IMR-90 (cell line): ENCODE measurements at regions not wholly inside any gene's neighbourhood (a gene's known extent, or its start where the extent isn't known, plus 50 kb on each side); places are given as distances from the start of the nearest gene placed in this dataset.

Experiments
- ATAC-seq: fragments of 200-7000 bp; cut with Tn5 transposase; 2 replicates; pipeline ENCODE4 v1.9.1; 2020; ENCODE audit warnings: low read depth, mild to moderate bottlenecking, moderate library complexity
- BruUV-seq: library from RNA; stranded (reverse); fragments of 400-500 nt; replicated peaks from 2 replicates; lab custom pipeline; 2021; lab: Mats Ljungman, UMichigan
- CTCF ChIA-PET: fragments of 300-600 bp; formaldehyde crosslinking; extraction: SDS; loops from one replicate; lab custom pipeline; 2021; ENCODE audit warnings: antibody characterized with exemption; lab: Yijun Ruan, JAX
- POLR2A ChIA-PET: fragments of 300-600 bp; sonication (Branson Sonifier 250); formaldehyde crosslinking; loops from one replicate; lab custom pipeline; 2022; ENCODE audit warnings: antibody characterized with exemption; ENCODE audit not compliant: unreplicated experiment; lab: Charles Lee
- DNase-seq: peaks from one replicate; pipeline ENCODE4 v3.0.0; 2013
- H2AFZ ChIP-seq: replicated peaks from 2 replicates; pipeline ENCODE3; 2013; ENCODE audit warnings: low read length, mild to moderate bottlenecking; ENCODE audit not compliant: poor library complexity
- H2AK5ac ChIP-seq: 2 replicates; pipeline ENCODE4 v1.6.1; 2013; ENCODE audit warnings: low read depth, low read length, inconsistent platforms
- H2AK9ac ChIP-seq: replicated peaks from 2 replicates; pipeline ENCODE3; 2013; ENCODE audit warnings: mild to moderate bottlenecking, low read depth, low read length, moderate library complexity; ENCODE audit not compliant: poor library complexity
- H2BK120ac ChIP-seq: 2 replicates; pipeline ENCODE4 v1.6.1; 2013; ENCODE audit warnings: low read depth, low read length, inconsistent platforms
- H2BK15ac ChIP-seq: 3 replicates; pipeline ENCODE4 v1.6.1; 2013; ENCODE audit warnings: low read depth, low read length, inconsistent platforms
- H2BK20ac ChIP-seq: 2 replicates; pipeline ENCODE4 v1.6.1; 2013; ENCODE audit warnings: low read depth, mild to moderate bottlenecking, inconsistent platforms, low read length, moderate library complexity
- H2BK5ac ChIP-seq: 2 replicates; pipeline ENCODE4 v1.6.1; 2013; ENCODE audit warnings: mild to moderate bottlenecking, low read depth, low read length, inconsistent platforms; ENCODE audit not compliant: poor library complexity, severe bottlenecking
- H3K14ac ChIP-seq: replicated peaks from 2 replicates; pipeline ENCODE4 v1.6.1; 2013; ENCODE audit warnings: low read depth, low read length, inconsistent platforms
- H3K18ac ChIP-seq: 2 replicates; pipeline ENCODE4 v1.6.1; 2013; ENCODE audit warnings: low read depth, low read length, control low read depth
- H3K23ac ChIP-seq: 2 replicates; pipeline ENCODE4 v1.6.1; 2013; ENCODE audit warnings: low read depth, low read length, inconsistent platforms
- H3K27ac ChIP-seq: 2 replicates; pipeline ENCODE4 v1.5.1; 2013; ENCODE audit warnings: mild to moderate bottlenecking, control low read depth, low read length; ENCODE audit not compliant: insufficient read depth
- H3K27me3 ChIP-seq: 2 replicates; pipeline ENCODE4 v1.6.1; 2013; ENCODE audit warnings: low read length; ENCODE audit not compliant: control insufficient read depth, insufficient read depth
- H3K36me3 ChIP-seq: 2 replicates; pipeline ENCODE4 v1.6.1; 2013; ENCODE audit warnings: low read length, mixed read lengths; ENCODE audit not compliant: control insufficient read depth, insufficient read depth
- H3K4ac ChIP-seq: 2 replicates; pipeline ENCODE4 v1.6.1; 2013; ENCODE audit warnings: low read depth, low read length, inconsistent platforms
- H3K4me1 ChIP-seq: 2 replicates; pipeline ENCODE4 v1.6.1; 2013; ENCODE audit warnings: low read length, mixed read lengths; ENCODE audit not compliant: control insufficient read depth, insufficient read depth
- H3K4me2 ChIP-seq: 2 replicates; pipeline ENCODE4 v1.6.1; 2013; ENCODE audit warnings: low read depth, mild to moderate bottlenecking, control low read depth, low read length, moderate library complexity
- H3K4me3 ChIP-seq: 2 replicates; pipeline ENCODE4 v1.5.1; 2013; ENCODE audit warnings: low read depth, mild to moderate bottlenecking, control low read depth, low read length, moderate library complexity; ENCODE audit not compliant: insufficient read depth
- H3K56ac ChIP-seq: 2 replicates; pipeline ENCODE4 v1.6.1; 2013; ENCODE audit warnings: low read length, inconsistent platforms; ENCODE audit not compliant: insufficient read depth; ENCODE audit errors: extremely low read depth
- H3K79me1 ChIP-seq, 2 experiments: 2 replicates each; pipeline ENCODE4 v1.6.1; 2013; ENCODE audit warnings: low read length in 2 of 2, inconsistent platforms in 1 of 2, low read depth in 1 of 2
- H3K9ac ChIP-seq: 2 replicates; pipeline ENCODE4 v1.6.1; 2013; ENCODE audit warnings: low read depth, low read length, control low read depth
- H3K9me1 ChIP-seq: 2 replicates; pipeline ENCODE4 v1.6.1; 2013; ENCODE audit warnings: low read length, inconsistent platforms; ENCODE audit not compliant: insufficient read depth
- H3K9me3 ChIP-seq: 2 replicates; pipeline ENCODE4 v1.6.1; 2013; ENCODE audit warnings: low read length; ENCODE audit not compliant: control insufficient read depth, insufficient read depth
- H4K20me1 ChIP-seq: 2 replicates; pipeline ENCODE4 v1.6.1; 2013; ENCODE audit warnings: low read length, inconsistent platforms; ENCODE audit not compliant: insufficient read depth
- H4K5ac ChIP-seq: 2 replicates; pipeline ENCODE4 v1.6.1; 2013; ENCODE audit warnings: mild to moderate bottlenecking, low read depth, low read length, control low read depth
- H4K8ac ChIP-seq, 2 experiments: 2 replicates each; pipeline ENCODE4 v1.6.1; 2013; ENCODE audit warnings: low read depth in 2 of 2, low read length in 2 of 2, control low read depth in 1 of 2, inconsistent platforms in 1 of 2
- H4K91ac ChIP-seq: 2 replicates; pipeline ENCODE4 v1.6.1; 2013; ENCODE audit warnings: low read depth, low read length, inconsistent platforms; ENCODE audit not compliant: insufficient read depth
- BHLHE40 ChIP-seq: fragments of 150-350 bp; IDR thresholded peaks from 2 replicates; pipeline ENCODE4 v1.6.1; 2016; ENCODE audit warnings: mild to moderate bottlenecking, low read depth, low read length
- CEBPB ChIP-seq: IDR thresholded peaks from 2 replicates; pipeline ENCODE4 v1.6.1; 2012; ENCODE audit warnings: low read depth, low read length, improper control_type of control experiment
- CHD1 ChIP-seq: IDR thresholded peaks from 2 replicates; pipeline ENCODE4 v1.6.1; 2012; ENCODE audit warnings: low read depth, low read length, improper control_type of control experiment
- CTCF ChIP-seq: conservative IDR thresholded peaks from 2 replicates; pipeline ENCODE4 v1.5.1; 2012; ENCODE audit warnings: mild to moderate bottlenecking, low read depth, low read length, improper control_type of control experiment
- ELK1 ChIP-seq: fragments of 150-350 bp; IDR thresholded peaks from 2 replicates; pipeline ENCODE4 v1.6.1; 2016; ENCODE audit warnings: low read depth, mild to moderate bottlenecking, low read length, moderate library complexity, borderline replicate concordance
- FOS ChIP-seq: fragments of 150-350 bp; IDR thresholded peaks from 2 replicates; pipeline ENCODE4 v1.6.1; 2016; ENCODE audit warnings: low read depth, low read length
- MAFK ChIP-seq: IDR thresholded peaks from 2 replicates; pipeline ENCODE4 v1.6.1; 2012; ENCODE audit warnings: low read depth, low read length, improper control_type of control experiment
- MAZ ChIP-seq: IDR thresholded peaks from 2 replicates; pipeline ENCODE4 v1.6.1; 2012; ENCODE audit warnings: low read depth, mild to moderate bottlenecking, low read length, improper control_type of control experiment, moderate library complexity, borderline replicate concordance
- MXI1 ChIP-seq: IDR thresholded peaks from 2 replicates; pipeline ENCODE4 v1.6.1; 2012; ENCODE audit warnings: low read depth, mild to moderate bottlenecking, low read length, moderate library complexity, borderline replicate concordance
- NFE2L2 ChIP-seq: fragments of 150-350 bp; IDR thresholded peaks from 2 replicates; pipeline ENCODE4 v1.6.1; 2016; ENCODE audit warnings: low read depth, mild to moderate bottlenecking, low read length
- POLR2A ChIP-seq: IDR thresholded peaks from 2 replicates; pipeline ENCODE4 v1.6.1; 2012; ENCODE audit warnings: mild to moderate bottlenecking, low read depth, low read length
- RAD21 ChIP-seq: IDR thresholded peaks from 2 replicates; pipeline ENCODE4 v1.6.1; 2012; ENCODE audit warnings: low read length, improper control_type of control experiment
- RCOR1 ChIP-seq: IDR thresholded peaks from 2 replicates; pipeline ENCODE4 v1.6.1; 2012; ENCODE audit warnings: mild to moderate bottlenecking, low read length, improper control_type of control experiment; ENCODE audit not compliant: insufficient replicate concordance
- RFX5 ChIP-seq: IDR thresholded peaks from 2 replicates; pipeline ENCODE4 v1.8.0; 2012; ENCODE audit warnings: low read depth, mild to moderate bottlenecking, low read length, moderate library complexity
- SMC3 ChIP-seq: fragments of 150-350 bp; IDR thresholded peaks from 2 replicates; pipeline ENCODE4 v1.6.1; 2016; ENCODE audit warnings: low read depth, mild to moderate bottlenecking, antibody characterized with exemption, low read length, moderate library complexity
- USF2 ChIP-seq: fragments of 150-350 bp; IDR thresholded peaks from 2 replicates; pipeline ENCODE4 v1.6.1; 2017; ENCODE audit warnings: mild to moderate bottlenecking, antibody characterized with exemption, low read length, low read depth
- WGBS, 2 experiments: methylation state at CpG; one replicate each; pipeline versions ENCODE4 v1.1.5 to v1.1.7; 2013; ENCODE audit warnings: missing lambda C conversion rate in 2 of 2; ENCODE audit not compliant: insufficient read length in 1 of 2; ENCODE audit errors: extremely low coverage in 2 of 2; 5-methylcytosine and 5-hydroxymethylcytosine counted together
- dilution Hi-C: fragments of 300-500 bp; cut with HindIII; formaldehyde crosslinking; loops from one replicate; pipeline ENCODE4 v1.14.3; 2018; ENCODE audit warnings: low sequenced_read_pairs; ENCODE audit not compliant: unreplicated experiment
- in situ Hi-C: fragments of 300-500 bp; cut with MboI; formaldehyde crosslinking; loops from 3 replicates; pipeline ENCODE4 v1.14.3; 2019; ENCODE audit warnings: low sequenced_read_pairs, inconsistent platforms, mixed read lengths
- intact Hi-C: fragments of 100-400 bp; cut with micrococcal nuclease; formaldehyde crosslinking; loops from 2 replicates; pipeline ENCODE4 v1.10.0; 2022

GRCh38 chr12:60290532-60290931 is 694.7 kb downstream of the SLC16A7 start:
- no CpG with 5 or more reads among the region's 1 CpG for WGBS, 2 experiments
- Histone ChIP-seq H3K27me3 (no peaks in the 10 kb centered on the region), H2AK5ac (no peak overlapping the region), H4K8ac (no peak overlapping the region), H2BK120ac (no peak overlapping the region), H2AFZ (no peak overlapping the region), H2BK15ac (no peak overlapping the region), H3K18ac (no peak overlapping the region), H3K36me3 (no peaks in the 10 kb centered on the region), H4K20me1 (no peaks in the 10 kb centered on the region), H4K91ac (no peak overlapping the region), H2AK9ac (no peak overlapping the region), H3K9me1 (no peaks in the 10 kb centered on the region), H3K14ac (no peak overlapping the region), H2BK5ac (no peak overlapping the region), H3K9ac (no peak overlapping the region), H3K4ac (no peak overlapping the region), H3K27ac (no peak overlapping the region), H2BK20ac (no peak overlapping the region), H3K4me1 (no peaks in the 10 kb centered on the region; the same call in 1 of the 2 replicates), H3K4me2 (no peak overlapping the region), H3K4me3 (no peak overlapping the region), H3K56ac (no peak overlapping the region), H3K23ac (no peak overlapping the region), H3K9me3 (peaks cover 10% of the 10 kb centered on the region), H3K79me1 (no peaks in the 10 kb centered on the region), H4K5ac (no peak overlapping the region)
- no TSS peak for BruUV-seq
- CTCF ChIA-PET = no interaction called here
- TF ChIP-seq CTCF = no peak
- no peak for TF ChIP-seq BHLHE40
- TF ChIP-seq USF2 = no peak
- no peak for TF ChIP-seq MAFK
- TF ChIP-seq CEBPB = no peak
- no peak for TF ChIP-seq POLR2A
- no peak for TF ChIP-seq RCOR1
- no peak for TF ChIP-seq NFE2L2
- no peak for TF ChIP-seq MXI1
- TF ChIP-seq FOS = no peak
- no peak for TF ChIP-seq RAD21
- no peak for TF ChIP-seq CHD1
- no peak for TF ChIP-seq RFX5
- no peak for TF ChIP-seq SMC3
- TF ChIP-seq ELK1 = no peak
- no peak for TF ChIP-seq MAZ
- ATAC-seq (no peak), DNase-seq (no peak)
- dilution Hi-C loops (no loop called here), intact Hi-C loops (no loop called here), in situ Hi-C loops (no loop called here)
- POLR2A ChIA-PET = no interaction called here
